K562 (cell line): ENCODE measurements at regions not wholly inside any gene's neighbourhood (a gene's known extent, or its start where the extent isn't known, plus 50 kb on each side); places are given as distances from the start of the nearest gene placed in this dataset.

Source experiments
- ATAC-seq: fragments of 200-7000 bp; cut with Tn5 transposase; 3 replicates; pipeline ENCODE4 v1.9.1; 2020; ENCODE audit warnings: moderate library complexity
- BruUV-seq: library from RNA; stranded (reverse); fragments of 400-500 nt; replicated peaks from 2 replicates; lab custom pipeline; 2021; lab: Mats Ljungman, UMichigan
- CTCF ChIA-PET: fragments of 300-600 bp; formaldehyde crosslinking; extraction: SDS; loops from one replicate; lab custom pipeline; 2021; ENCODE audit warnings: low intra/inter-chr PET ratio; lab: Yijun Ruan, JAX
- POLR2A ChIA-PET: fragments of 300-600, 350-650 bp; sonication (Branson Sonifier 250); formaldehyde crosslinking; extraction: SDS; loops from one replicate; lab custom pipeline; 2021; ENCODE audit warnings: antibody characterized with exemption, inconsistent platforms; lab: Yijun Ruan, JAX
- DNase-seq, 4 experiments: peaks; one replicate each; pipeline versions ENCODE4 v3.0.0 to v3.0.0-alpha.2; 2011 to 2018; ENCODE audit warnings: low spot score in 3 of 4, mixed read lengths in 3 of 4; ENCODE audit errors: extremely low read depth in 1 of 4
- FAIRE-seq: peaks from 2 replicates; lab custom pipeline; 2011; peaks lifted over from hg19 to GRCh38; lab: Jason Lieb, UNC
- H2AFZ ChIP-seq: 2 replicates; pipeline ENCODE4 v1.6.0; 2011; ENCODE audit warnings: low read depth, low read length, control low read depth, inconsistent platforms
- H3K27ac ChIP-seq: fragments of 200-600 bp; 3 replicates; pipeline ENCODE4 v1.8.0; 2011; ENCODE audit warnings: low read depth, mild to moderate bottlenecking, control low read depth, inconsistent platforms, low read length, moderate library complexity, mixed read lengths; ENCODE audit errors: extremely low read depth
- H3K27me3 ChIP-seq, 2 experiments: fragments of 300-600 bp in 1 of 2; 2 replicates in 1 of 2; 3 replicates in 1 of 2; pipeline versions ENCODE4 v1.6.0 to v1.8.0; 2011; ENCODE audit warnings: inconsistent platforms in 2 of 2, low read length in 2 of 2, mild to moderate bottlenecking in 1 of 2, mixed read lengths in 1 of 2, moderate library complexity in 1 of 2; ENCODE audit not compliant: control insufficient read depth in 2 of 2, insufficient read depth in 2 of 2
- H3K36me3 ChIP-seq: fragments of 300-600 bp; 3 replicates; pipeline ENCODE4 v1.8.0; 2011; ENCODE audit warnings: mild to moderate bottlenecking, low read length, inconsistent platforms; ENCODE audit not compliant: control insufficient read depth, insufficient read depth
- H3K4me1 ChIP-seq, 2 experiments: fragments of 200-600 bp in 1 of 2; replicated peaks in 1 of 2; 2 replicates in 1 of 2; 3 replicates in 1 of 2; pipeline versions ENCODE4 v1.5.1 to v1.8.0; 2011; ENCODE audit warnings: inconsistent platforms in 2 of 2, low read length in 2 of 2, mild to moderate bottlenecking in 1 of 2, mixed read lengths in 1 of 2, moderate library complexity in 1 of 2; ENCODE audit not compliant: control insufficient read depth in 2 of 2, insufficient read depth in 2 of 2
- H3K4me2 ChIP-seq: 2 replicates; pipeline ENCODE4 v1.6.1; 2011; ENCODE audit warnings: low read length, control low read depth, inconsistent platforms, mixed read lengths; ENCODE audit not compliant: insufficient read depth
- H3K4me3 ChIP-seq: fragments of 200-600 bp; sonication (generic), shearing (Covaris generic); 2 replicates; pipeline ENCODE4 v1.5.1; 2016; ENCODE audit warnings: control low read depth, inconsistent platforms
- H3K79me2 ChIP-seq: fragments of 200-600 bp; 3 replicates; pipeline ENCODE4 v1.8.0; 2011; ENCODE audit warnings: low read length, inconsistent platforms; ENCODE audit not compliant: control insufficient read depth, insufficient read depth
- H3K9ac ChIP-seq, 2 experiments: 2 replicates each; pipeline versions ENCODE4 v1.6.0 to v1.6.1; 2011; ENCODE audit warnings: low read depth in 2 of 2, low read length in 2 of 2, control low read depth in 1 of 2, inconsistent platforms in 1 of 2, mild to moderate bottlenecking in 1 of 2, mixed read lengths in 1 of 2; ENCODE audit not compliant: insufficient read depth in 1 of 2
- H3K9me1 ChIP-seq: one replicate; pipeline ENCODE4 v1.6.0; 2011; ENCODE audit warnings: inconsistent platforms, mild to moderate bottlenecking, low read length, moderate library complexity; ENCODE audit not compliant: control insufficient read depth, insufficient read depth
- H3K9me3 ChIP-seq: replicated peaks from 2 replicates; pipeline ENCODE4 v1.5.1; 2011; ENCODE audit warnings: low read depth, low read length, inconsistent platforms; ENCODE audit not compliant: control insufficient read depth, insufficient read depth
- H4K20me1 ChIP-seq: replicated peaks from 2 replicates; pipeline ENCODE4 v1.6.1; 2011; ENCODE audit warnings: low read length, inconsistent platforms, mixed read lengths; ENCODE audit not compliant: control insufficient read depth, insufficient read depth
- EP300 ChIP-seq: IDR thresholded peaks from 2 replicates; pipeline ENCODE4 v1.6.1; 2012; ENCODE audit warnings: low read length, improper control_type of control experiment
- GTF3C2 ChIP-seq: IDR thresholded peaks from 3 replicates; pipeline ENCODE4 v1.6.1; 2011; ENCODE audit warnings: borderline replicate concordance, mild to moderate bottlenecking, moderate library complexity; ENCODE audit not compliant: insufficient read length; ENCODE audit errors: extremely low read depth
- JUND ChIP-seq, 2 experiments: IDR thresholded peaks; 2 replicates in 1 of 2; 3 replicates in 1 of 2; pipeline ENCODE4 v1.6.1; 2011; ENCODE audit warnings: borderline replicate concordance in 2 of 2, low read depth in 2 of 2, low read length in 2 of 2, improper control_type of control experiment in 1 of 2, missing biosample characterization in 1 of 2, missing genetic modification characterization in 1 of 2, missing genetic modification reagents in 1 of 2
- KAT7 ChIP-seq: sonication (generic); formaldehyde crosslinking; IDR thresholded peaks from 2 replicates; pipeline ENCODE4 v1.8.0; 2022; ENCODE audit warnings: missing genetic modification reagents, mild to moderate bottlenecking, borderline replicate concordance
- KDM5B ChIP-seq: fragments of 200-600 bp; sonication (generic); IDR thresholded peaks from 2 replicates; pipeline ENCODE4 v1.6.1; 2012; ENCODE audit warnings: low read depth, mild to moderate bottlenecking, moderate library complexity, low read length, control low read depth, inconsistent platforms; ENCODE audit not compliant: insufficient replicate concordance
- KLF1 ChIP-seq: fragments of 450-650 bp; IDR thresholded peaks from 2 replicates; pipeline ENCODE4 v1.6.1; 2016; ENCODE audit warnings: missing genetic modification characterization, missing compliant biosample characterization
- MYNN ChIP-seq, 2 experiments: sonication (generic); formaldehyde crosslinking in 1 of 2; IDR thresholded peaks; 2 replicates each; pipeline versions ENCODE4 v1.5.0 to v1.6.1; 2016 to 2020; ENCODE audit warnings: antibody characterized with exemption in 1 of 2, missing genetic modification reagents in 1 of 2
- PHF21A ChIP-seq: fragments of 450-650 bp; IDR thresholded peaks from 2 replicates; pipeline ENCODE4 v1.6.1; 2017; ENCODE audit warnings: low read depth, borderline replicate concordance
- PTTG1 ChIP-seq: fragments of 450-650 bp; IDR thresholded peaks from 2 replicates; pipeline ENCODE4 v1.6.1; 2016; ENCODE audit warnings: low read depth, mild to moderate bottlenecking, missing genetic modification characterization, missing compliant biosample characterization
- RBM22 ChIP-seq: fragments of 200-400 bp; formaldehyde crosslinking; IDR thresholded peaks from 2 replicates; pipeline ENCODE4 v1.6.1; 2018; ENCODE audit warnings: low read length, low read depth; ENCODE audit not compliant: poor library complexity, severe bottlenecking
- SAFB2 ChIP-seq: fragments of 200-400 bp; formaldehyde crosslinking; IDR thresholded peaks from 2 replicates; pipeline ENCODE4 v1.6.1; 2018; ENCODE audit warnings: borderline replicate concordance, low read length, low read depth, moderate library complexity; ENCODE audit not compliant: severe bottlenecking
- ZNF239 ChIP-seq: fragments of 250-450 bp; sonication (Bioruptor Pico); IDR thresholded peaks from 2 replicates; pipeline ENCODE4 v1.4.0; 2020; ENCODE audit warnings: mild to moderate bottlenecking
- WGBS: fragments of 100-300 bp; shearing (Covaris generic); methylation state at CpG from one replicate; pipeline ENCODE4 v1.1.6; 2016; ENCODE audit warnings: low coverage, mixed read lengths; ENCODE audit not compliant: insufficient coverage; ENCODE audit errors: missing lambda C conversion rate; 5-methylcytosine and 5-hydroxymethylcytosine counted together
- in situ Hi-C: fragments of 300-500 bp; cut with MboI; formaldehyde crosslinking; loops from 4 replicates; pipeline ENCODE4 v1.15.0; 2018; ENCODE audit warnings: inconsistent platforms, mixed read lengths
- intact Hi-C: fragments of 100-400 bp; cut with micrococcal nuclease; formaldehyde crosslinking; loops from 2 replicates; pipeline ENCODE4 v1.14.2; 2022

GRCh38 chr2:60377825-60378224 is 175.6 kb downstream of the BCL11A start (continued):
- TF ChIP-seq GTF3C2 (no peak), KLF1 (tag) (no peak), PTTG1 (tag) (no peak)

DNA sequence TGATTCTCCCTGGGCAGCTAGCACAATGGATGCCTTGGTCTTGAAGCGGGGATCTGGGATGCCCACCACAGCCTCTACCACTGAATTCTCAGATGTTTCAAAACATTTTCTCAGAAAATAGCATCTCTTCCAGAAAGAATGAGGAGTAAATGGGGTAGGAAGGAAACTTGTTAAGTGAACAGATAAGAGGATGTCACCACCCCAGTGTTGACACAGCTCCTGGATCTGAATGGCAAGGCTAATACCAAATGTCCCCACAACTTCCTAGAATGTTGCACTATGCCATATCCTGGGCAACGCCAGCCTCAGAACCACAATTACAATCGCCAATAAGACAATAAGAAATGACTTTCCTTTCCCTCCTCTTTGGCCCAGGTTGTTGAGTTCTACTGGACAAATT is 177.2 kb downstream of the BCL11A start:
- H3K4me3 ChIP-seq = no peak overlapping the region
- no peak for FAIRE-seq
- in situ Hi-C loops = no loop called here
- 0% methylated on average over 3 of the region's 3 CpGs for WGBS
- no peaks in the 10 kb centered on the region for H3K9me3 ChIP-seq
- no peaks in the 10 kb centered on the region for H3K27me3 ChIP-seq
- H3K9me1 ChIP-seq = no peaks in the 10 kb centered on the region
- H3K4me2 ChIP-seq = no peak overlapping the region
- H3K36me3 ChIP-seq = no peaks in the 10 kb centered on the region
- intact Hi-C loops = no loop called here
- CTCF ChIA-PET = no interaction called here
- no TSS peak for BruUV-seq
- ATAC-seq = no peak
- H3K9ac ChIP-seq = no peak overlapping the region
- POLR2A ChIA-PET = no interaction called here
- H2AFZ ChIP-seq = no peak overlapping the region
- no peak for DNase-seq
- H3K4me1 ChIP-seq = no peaks in the 10 kb centered on the region
- no peak overlapping the region for H3K27ac ChIP-seq
- no peaks in the 10 kb centered on the region for H4K20me1 ChIP-seq
- no peaks in the 10 kb centered on the region for H3K79me2 ChIP-seq
- TF ChIP-seq EP300 (no peak), JUND (IDR thresholded peaks at IDR 0.05; ENCODE audit: borderline replicate concordance, low read depth, low read length) (no peak), JUND (tag; IDR thresholded peaks at IDR 0.05; ENCODE audit: borderline replicate concordance, low read depth, low read length) (no peak), KAT7 (CRISPR knock-in tag) (no peak), SAFB2 (no peak), ZNF239 (CRISPR knock-in tag) (no peak), KDM5B (no peak), PHF21A (no peak), RBM22 (no peak), MYNN (IDR thresholded peaks at IDR 0.05) (no peak), MYNN (CRISPR knock-in tag; IDR thresholded peaks at IDR 0.05) (no peak)
